ENCODE measurements at regions not wholly inside any gene's neighbourhood (a gene's known extent, or its start where the extent isn't known, plus 50 kb on each side); places are given as distances from the start of the nearest gene placed in this dataset.

DNA sequence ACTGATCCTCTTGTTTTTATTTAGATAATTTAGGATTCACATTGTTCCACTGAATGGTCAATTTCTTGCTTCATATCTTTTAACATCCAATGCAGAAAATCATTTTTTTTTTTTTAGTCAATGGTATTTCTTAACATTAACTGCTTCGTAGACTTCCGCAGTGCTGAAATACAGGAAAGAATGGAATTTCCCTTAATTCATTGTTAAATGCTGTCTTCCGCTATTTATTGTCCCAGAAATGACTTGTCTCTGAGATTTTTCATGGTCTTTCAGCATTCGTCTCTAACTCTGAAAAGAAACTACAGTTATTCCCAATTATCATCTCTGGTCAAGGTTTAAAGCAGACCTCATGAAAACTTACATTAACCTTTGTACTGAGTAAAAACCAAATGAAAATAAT lies 1029.1 kb upstream of the MANEA start:
- TF ChIP-seq, protein P1, sequence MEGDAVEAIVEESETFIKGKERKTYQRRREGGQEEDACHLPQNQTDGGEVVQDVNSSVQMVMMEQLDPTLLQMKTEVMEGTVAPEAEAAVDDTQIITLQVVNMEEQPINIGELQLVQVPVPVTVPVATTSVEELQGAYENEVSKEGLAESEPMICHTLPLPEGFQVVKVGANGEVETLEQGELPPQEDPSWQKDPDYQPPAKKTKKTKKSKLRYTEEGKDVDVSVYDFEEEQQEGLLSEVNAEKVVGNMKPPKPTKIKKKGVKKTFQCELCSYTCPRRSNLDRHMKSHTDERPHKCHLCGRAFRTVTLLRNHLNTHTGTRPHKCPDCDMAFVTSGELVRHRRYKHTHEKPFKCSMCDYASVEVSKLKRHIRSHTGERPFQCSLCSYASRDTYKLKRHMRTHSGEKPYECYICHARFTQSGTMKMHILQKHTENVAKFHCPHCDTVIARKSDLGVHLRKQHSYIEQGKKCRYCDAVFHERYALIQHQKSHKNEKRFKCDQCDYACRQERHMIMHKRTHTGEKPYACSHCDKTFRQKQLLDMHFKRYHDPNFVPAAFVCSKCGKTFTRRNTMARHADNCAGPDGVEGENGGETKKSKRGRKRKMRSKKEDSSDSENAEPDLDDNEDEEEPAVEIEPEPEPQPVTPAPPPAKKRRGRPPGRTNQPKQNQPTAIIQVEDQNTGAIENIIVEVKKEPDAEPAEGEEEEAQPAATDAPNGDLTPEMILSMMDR (IDR thresholded peaks at IDR 0.05) = no peak
- TF ChIP-seq POLR2A (IDR thresholded peaks at IDR 0.05) = no peak

Measured in ovary (tissue), 3 donors.